Stomach (tissue), 8 donors: ENCODE measurements at regions not wholly inside any gene's neighbourhood (a gene's known extent, or its start where the extent isn't known, plus 50 kb on each side); places are given as distances from the start of the nearest gene placed in this dataset.

Source experiments
- DNase-seq, 2 donors: peaks; one replicate each; pipeline versions ENCODE4 v3.0.0 to v3.0.0-alpha.2; 2013 to 2019
- H3K27ac ChIP-seq, 5 donors: fragments of 200-600 bp in 4 of 5; sonication (generic) in 4 of 5; one replicate each; pipeline ENCODE4 v1.5.1; 2013 to 2019; ENCODE audit warnings: mild to moderate bottlenecking in 1 of 5, moderate library complexity in 1 of 5
- H3K27me3 ChIP-seq, 3 donors: fragments of 200-600 bp; sonication (generic); one replicate each; pipeline ENCODE4 v1.5.1; 2017 to 2019; ENCODE audit warnings: mixed run types in 1 of 3
- H3K36me3 ChIP-seq, 4 donors: fragments of 200-600 bp; sonication (generic); 1 replicate in 3 of 4; 2 replicates in 1 of 4; pipeline ENCODE4 v1.5.1; 2016 to 2019
- H3K4me1 ChIP-seq, 4 donors: fragments of 200-600 bp; sonication (generic); one replicate each; pipeline ENCODE4 v1.5.1; 2016 to 2019
- H3K4me3 ChIP-seq, 4 donors: fragments of 200-600 bp; sonication (generic) in 3 of 4; one replicate each; pipeline ENCODE4 v1.5.1; 2016 to 2019; ENCODE audit warnings: mild to moderate bottlenecking in 1 of 4
- H3K9me3 ChIP-seq, 4 donors: fragments of 200-600 bp; sonication (generic); one replicate each; pipeline ENCODE4 v1.5.1; 2016 to 2019
- CTCF ChIP-seq, 7 experiments: fragments of 450-650 bp in 4 of 7; fragments of 200-600 bp in 3 of 7; sonication (generic) in 3 of 7; IDR thresholded peaks; one replicate each; pipeline ENCODE4 v1.5.1; 2016 to 2019; ENCODE audit warnings: antibody characterized with exemption in 7 of 7, control low read depth in 2 of 7, mild to moderate bottlenecking in 1 of 7
- EP300 ChIP-seq: sonication (generic); formaldehyde crosslinking; IDR thresholded peaks from one replicate; pipeline ENCODE4 v1.6.1; 2017; ENCODE audit warnings: antibody characterized with exemption
- POLR2A ChIP-seq, 4 donors: fragments of 450-650 bp; IDR thresholded peaks; one replicate each; pipeline ENCODE4 v1.6.1; 2016; ENCODE audit warnings: antibody characterized with exemption in 4 of 4, control low read depth in 2 of 4, mild to moderate bottlenecking in 1 of 4, moderate library complexity in 1 of 4
- POLR2AphosphoS5 ChIP-seq, 3 donors: sonication (generic); formaldehyde crosslinking; IDR thresholded peaks; one replicate each; pipeline ENCODE4 v1.6.1; 2016; ENCODE audit warnings: antibody characterized with exemption in 3 of 3
- WGBS, 5 donors: extraction: QIAGEN DNeasy Blood & Tissue Kit in 3 of 5; methylation state at CpG; one replicate each; pipeline versions ENCODE4 v1.1.5 to v1.1.7; 2013 to 2018; 5-methylcytosine and 5-hydroxymethylcytosine counted together
- intact Hi-C: fragments of 100-400 bp; cut with DNase I; formaldehyde crosslinking; loops from one replicate; pipeline ENCODE4 v1.15.1; 2023; ENCODE audit warnings: low total_unique reads
- donor health status: healthy with polysubstance abuse.
- donor health status: Bipolar disorder and iron deficiency.
- donor health status: healthy.

- Histone ChIP-seq H3K27ac (no peak overlapping the region), H3K9me3 (no peaks in the 10 kb centered on the region), H3K4me1 (peaks cover 6 to 37% (median 16%) of the 10 kb centered on the region in 4 donors), H3K4me3 (no peak overlapping the region), H3K36me3 (no peaks in the 10 kb centered on the region), H3K27me3 (no peaks in the 10 kb centered on the region)
- no peak for DNase-seq
- TF ChIP-seq POLR2AphosphoS5 (IDR thresholded peaks at IDR 0.05) (no peak), EP300 (no peak), CTCF (IDR thresholded peaks at IDR 0.05) (no peak), POLR2A (IDR thresholded peaks at IDR 0.05) (no peak)
- 87 to 95% (median 94%) methylated on average over 7 of the region's 7 CpGs for WGBS, 5 donors
- intact Hi-C loops, result no loop called here
These were observed 76.2 kb downstream of the CLDN34 start for GRCh38 chrX:10043386-10043785.

GRCh38 chrX:10044021-10044420, 76.9 kb downstream of the CLDN34 start:
- TF ChIP-seq CTCF (IDR thresholded peaks at IDR 0.05) (no peak), EP300 (no peak), POLR2A (IDR thresholded peaks at IDR 0.05) (no peak), POLR2AphosphoS5 (IDR thresholded peaks at IDR 0.05) (no peak)
- intact Hi-C loops, result no loop called here
- Histone ChIP-seq H3K9me3 (no peaks in the 10 kb centered on the region), H3K4me1 (peaks cover 6 to 44% (median 19%) of the 10 kb centered on the region in 4 donors), H3K4me3 (no peak overlapping the region), H3K36me3 (no peaks in the 10 kb centered on the region), H3K27ac (no peak overlapping the region), H3K27me3 (no peaks in the 10 kb centered on the region)
- no peak for DNase-seq
- 78 to 93% (median 85%) methylated on average over 3 to 5 of the region's 5 CpGs for WGBS, 5 donors

- Histone ChIP-seq H3K36me3 (no peaks in the 10 kb centered on the region), H3K4me1 (peaks cover 6 to 49% (median 26%) of the 10 kb centered on the region in 4 donors), H3K27me3 (no peaks in the 10 kb centered on the region), H3K27ac (peak overlapping the region in 4 of 5 donors; percentile 22 to 49 (median 46)), H3K9me3 (no peaks in the 10 kb centered on the region), H3K4me3 (no peak overlapping the region)
- DNase-seq, result peak in 1 of 2 donors; percentile 48
- TF ChIP-seq POLR2A (IDR thresholded peaks at IDR 0.05) (no peak), POLR2AphosphoS5 (IDR thresholded peaks at IDR 0.05) (no peak), CTCF (IDR thresholded peaks at IDR 0.05) (no peak), EP300 (no peak)
- WGBS, 5 donors, result 32 to 56% (median 42%) methylated on average over 8 to 13 of the region's 13 CpGs
- intact Hi-C loops, result no loop called here
These were observed 78.3 kb downstream of the CLDN34 start for GRCh38 chrX:10045327-10046000.

GRCh38 chrX:10047133-10047532, 80.0 kb downstream of the CLDN34 start:
- no peak overlapping the region for H3K4me3 ChIP-seq
- intact Hi-C loops, result no loop called here
- no peaks in the 10 kb centered on the region for H3K9me3 ChIP-seq
- no peaks in the 10 kb centered on the region for H3K27me3 ChIP-seq
- H3K27ac ChIP-seq, result peak overlapping the region in 1 of 5 donors; percentile 5
- peaks cover 6 to 63% (median 28%) of the 10 kb centered on the region in 4 donors for H3K4me1 ChIP-seq
- no peaks in the 10 kb centered on the region for H3K36me3 ChIP-seq
- 72 to 91% (median 90%) methylated on average over 7 of the region's 7 CpGs for WGBS, 5 donors
- TF ChIP-seq POLR2AphosphoS5 (IDR thresholded peaks at IDR 0.05) (no peak), POLR2A (IDR thresholded peaks at IDR 0.05) (no peak), EP300 (no peak), CTCF (IDR thresholded peaks at IDR 0.05) (no peak)
- DNase-seq, result no peak
